ENCODE measurements at regions not wholly inside any gene's neighbourhood (a gene's known extent, or its start where the extent isn't known, plus 50 kb on each side); places are given as distances from the start of the nearest gene placed in this dataset.

GRCh38 chr4:170729236-170729635, 639.5 kb upstream of the AADAT start (continued):
- no peak for TF ChIP-seq TCF12 (IDR thresholded peaks at IDR 0.05; ENCODE audit: low read depth, low read length)
- no peak for TF ChIP-seq KDM1A (IDR thresholded peaks at IDR 0.05; ENCODE audit: borderline replicate concordance, low read length)
